ENCODE measurements at regions not wholly inside any gene's neighbourhood (a gene's known extent, or its start where the extent isn't known, plus 50 kb on each side); places are given as distances from the start of the nearest gene placed in this dataset.
A peak's percentile ranks its signal among the peaks of the same experiment; 100 is the strongest.

GRCh38 chr3:14300721-14301399 is 101.5 kb upstream of the SLC6A6 start:
- H3K4me2 ChIP-seq (ENCODE audit: low read length), result no peak overlapping the region
- peaks cover 2% of the 10 kb centered on the region for H3K4me1 ChIP-seq (ENCODE audit: control insufficient read depth, low read depth, low read length)
- no peak overlapping the region for H4K8ac ChIP-seq (ENCODE audit: low read depth, low read length)
- no peak overlapping the region for H2AK5ac ChIP-seq (ENCODE audit: low read length)
- H3K27me3 ChIP-seq (ENCODE audit: insufficient read depth, low read length, poor library complexity), result no peaks in the 10 kb centered on the region
- H2BK120ac ChIP-seq (ENCODE audit: low read depth, low read length), result no peak overlapping the region
- no CpG with 5 or more reads among the region's 11 CpGs for WGBS (ENCODE audit: extremely low coverage, insufficient coverage, low lambda C conversion rate)
- no peak overlapping the region for H3K23ac ChIP-seq (ENCODE audit: low read length)
- H2BK15ac ChIP-seq (replicated peaks; ENCODE audit: low read depth), result no peak overlapping the region
- no peak overlapping the region for H3K56ac ChIP-seq (ENCODE audit: low read length)
- H4K5ac ChIP-seq (ENCODE audit: low read length), result no peak overlapping the region
- no peak overlapping the region for H3K4ac ChIP-seq (ENCODE audit: low read depth, low read length)
- no peak overlapping the region for H3K4me3 ChIP-seq (ENCODE audit: low read length)
- H3K79me2 ChIP-seq (ENCODE audit: control insufficient read depth, insufficient read depth, low read length), result no peaks in the 10 kb centered on the region
- no peak overlapping the region for H3K9ac ChIP-seq (ENCODE audit: low read length)
- no peaks in the 10 kb centered on the region for H3K36me3 ChIP-seq (ENCODE audit: control insufficient read depth, insufficient read depth, low read length)
- DNase-seq, result no peak
- no peaks in the 10 kb centered on the region for H3K79me1 ChIP-seq (ENCODE audit: low read length)
- H3K18ac ChIP-seq (ENCODE audit: low read length), result no peak overlapping the region
- H2BK5ac ChIP-seq (ENCODE audit: low read length), result no peak overlapping the region
- no peak overlapping the region for H3K27ac ChIP-seq (ENCODE audit: low read depth, low read length)

DNA sequence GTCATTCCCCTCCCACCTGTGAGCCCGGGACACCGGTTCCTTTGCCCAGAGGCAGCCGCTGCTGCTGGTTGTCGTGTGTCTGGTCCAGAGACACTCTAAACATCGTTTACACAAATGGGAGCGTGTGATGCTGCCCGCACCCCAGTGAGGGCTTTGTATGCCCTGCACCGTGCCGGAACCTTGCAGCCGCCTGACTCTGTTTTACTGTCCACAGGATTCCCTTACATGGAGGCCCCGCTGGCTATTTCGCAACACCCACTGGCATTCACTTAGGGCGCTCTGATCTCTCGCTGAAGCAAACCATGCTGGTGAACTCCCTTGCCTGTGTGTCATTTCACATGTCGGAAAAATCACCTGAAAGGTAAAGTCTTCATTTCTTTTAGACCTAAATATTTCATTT is 100.8 kb upstream of the SLC6A6 start:
- no peak overlapping the region for H4K8ac ChIP-seq (ENCODE audit: low read depth, low read length)

GRCh38 chr3:14303336-14304100 is 98.9 kb upstream of the SLC6A6 start:
- no peak overlapping the region for H2BK5ac ChIP-seq (ENCODE audit: low read length)
- no peak overlapping the region for H3K27ac ChIP-seq (ENCODE audit: low read depth, low read length)
- no peak overlapping the region for H3K56ac ChIP-seq (ENCODE audit: low read length)
- no peaks in the 10 kb centered on the region for H3K36me3 ChIP-seq (ENCODE audit: control insufficient read depth, insufficient read depth, low read length)
- no peak overlapping the region for H3K9ac ChIP-seq (ENCODE audit: low read length)
- H3K4me1 ChIP-seq (ENCODE audit: control insufficient read depth, low read depth, low read length), result no peaks in the 10 kb centered on the region
- no peak overlapping the region for H2BK15ac ChIP-seq (replicated peaks; ENCODE audit: low read depth)
- no peak overlapping the region for H4K8ac ChIP-seq (ENCODE audit: low read depth, low read length)
- no peaks in the 10 kb centered on the region for H3K79me2 ChIP-seq (ENCODE audit: control insufficient read depth, insufficient read depth, low read length)
- H3K4ac ChIP-seq (ENCODE audit: low read depth, low read length), result no peak overlapping the region
- DNase-seq, result no peak
- H3K27me3 ChIP-seq (ENCODE audit: insufficient read depth, low read length, poor library complexity), result no peaks in the 10 kb centered on the region
- no peak overlapping the region for H3K4me2 ChIP-seq (ENCODE audit: low read length)
- no peak overlapping the region for H2AK5ac ChIP-seq (ENCODE audit: low read length)
- H2BK120ac ChIP-seq (ENCODE audit: low read depth, low read length), result no peak overlapping the region
- H3K79me1 ChIP-seq (ENCODE audit: low read length), result no peaks in the 10 kb centered on the region
- WGBS (ENCODE audit: extremely low coverage, insufficient coverage, low lambda C conversion rate), result no CpG with 5 or more reads among the region's 7 CpGs
- H4K5ac ChIP-seq (ENCODE audit: low read length), result no peak overlapping the region
- no peak overlapping the region for H3K18ac ChIP-seq (ENCODE audit: low read length)
- H3K23ac ChIP-seq (ENCODE audit: low read length), result no peak overlapping the region
- no peak overlapping the region for H3K4me3 ChIP-seq (ENCODE audit: low read length)

More for the DNA sequence above, 100.8 kb upstream of the SLC6A6 start:
- Histone ChIP-seq H3K79me1 (ENCODE audit: low read length) (no peaks in the 10 kb centered on the region), H3K23ac (ENCODE audit: low read length) (no peak overlapping the region), H3K9ac (ENCODE audit: low read length) (no peak overlapping the region), H4K5ac (ENCODE audit: low read length) (no peak overlapping the region), H3K27ac (ENCODE audit: low read depth, low read length) (no peak overlapping the region), H3K27me3 (ENCODE audit: insufficient read depth, low read length, poor library complexity) (no peaks in the 10 kb centered on the region), H3K4me2 (ENCODE audit: low read length) (no peak overlapping the region), H3K4me1 (ENCODE audit: control insufficient read depth, low read depth, low read length) (peaks cover 2% of the 10 kb centered on the region), H3K18ac (ENCODE audit: low read length) (no peak overlapping the region), H2BK5ac (ENCODE audit: low read length) (no peak overlapping the region), H3K4ac (ENCODE audit: low read depth, low read length) (no peak overlapping the region), H3K36me3 (ENCODE audit: control insufficient read depth, insufficient read depth, low read length) (no peaks in the 10 kb centered on the region), H3K4me3 (ENCODE audit: low read length) (no peak overlapping the region), H2AK5ac (ENCODE audit: low read length) (no peak overlapping the region), H2BK120ac (ENCODE audit: low read depth, low read length) (no peak overlapping the region), H3K56ac (ENCODE audit: low read length) (no peak overlapping the region), H3K79me2 (ENCODE audit: control insufficient read depth, insufficient read depth, low read length) (no peaks in the 10 kb centered on the region), H2BK15ac (replicated peaks; ENCODE audit: low read depth) (no peak overlapping the region)
- DNase-seq, result no peak
- WGBS (ENCODE audit: extremely low coverage, insufficient coverage, low lambda C conversion rate), result no CpG with 5 or more reads among the region's 15 CpGs

- Histone ChIP-seq H3K23ac (ENCODE audit: low read length) (no peak overlapping the region), H3K56ac (ENCODE audit: low read length) (peak overlapping the region; percentile 15), H4K5ac (ENCODE audit: low read length) (no peak overlapping the region), H3K4me1 (ENCODE audit: control insufficient read depth, low read depth, low read length) (no peaks in the 10 kb centered on the region), H4K8ac (ENCODE audit: low read depth, low read length) (no peak overlapping the region), H2BK15ac (replicated peaks; ENCODE audit: low read depth) (no peak overlapping the region), H3K79me1 (ENCODE audit: low read length) (no peaks in the 10 kb centered on the region), H3K79me2 (ENCODE audit: control insufficient read depth, insufficient read depth, low read length) (no peaks in the 10 kb centered on the region), H3K27ac (ENCODE audit: low read depth, low read length) (no peak overlapping the region), H3K9ac (ENCODE audit: low read length) (no peak overlapping the region), H2BK120ac (ENCODE audit: low read depth, low read length) (no peak overlapping the region), H3K4ac (ENCODE audit: low read depth, low read length) (no peak overlapping the region), H3K27me3 (ENCODE audit: insufficient read depth, low read length, poor library complexity) (no peaks in the 10 kb centered on the region), H2BK5ac (ENCODE audit: low read length) (no peak overlapping the region), H3K4me3 (ENCODE audit: low read length) (no peak overlapping the region), H3K18ac (ENCODE audit: low read length) (no peak overlapping the region), H3K36me3 (ENCODE audit: control insufficient read depth, insufficient read depth, low read length) (no peaks in the 10 kb centered on the region), H2AK5ac (ENCODE audit: low read length) (no peak overlapping the region), H3K4me2 (ENCODE audit: low read length) (no peak overlapping the region)
- no CpG with 5 or more reads among the region's 9 CpGs for WGBS (ENCODE audit: extremely low coverage, insufficient coverage, low lambda C conversion rate)
- no peak for DNase-seq
Measured at GRCh38 chr3:14304101-14305045, 98.0 kb upstream of the SLC6A6 start.

DNA sequence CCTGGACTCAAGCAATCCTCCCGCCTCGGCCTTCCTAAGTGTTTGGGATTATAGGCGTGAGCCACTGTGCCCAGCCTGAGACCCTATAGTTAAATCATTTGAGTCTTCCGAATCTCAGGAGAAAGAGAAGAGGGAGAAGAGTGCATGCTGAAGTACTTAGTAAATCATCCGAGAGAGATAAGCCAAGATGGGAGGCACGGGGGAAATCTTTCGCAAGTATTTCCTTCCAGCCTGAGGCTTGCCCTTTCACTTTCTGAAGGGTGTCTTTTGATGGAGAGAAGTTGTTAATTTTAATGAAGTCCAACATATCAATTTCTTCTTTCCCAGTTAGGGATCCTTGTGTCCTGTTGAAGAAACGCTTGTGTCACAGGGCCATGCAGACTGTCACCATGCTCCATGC is 97.1 kb upstream of the SLC6A6 start:
- Histone ChIP-seq H3K27me3 (ENCODE audit: insufficient read depth, low read length, poor library complexity) (no peaks in the 10 kb centered on the region), H2BK120ac (ENCODE audit: low read depth, low read length) (no peak overlapping the region), H3K4me1 (ENCODE audit: control insufficient read depth, low read depth, low read length) (no peaks in the 10 kb centered on the region)

More for the DNA sequence above, 97.1 kb upstream of the SLC6A6 start:
- Histone ChIP-seq H3K23ac (ENCODE audit: low read length) (no peak overlapping the region), H3K18ac (ENCODE audit: low read length) (no peak overlapping the region), H3K4me2 (ENCODE audit: low read length) (no peak overlapping the region), H3K27ac (ENCODE audit: low read depth, low read length) (no peak overlapping the region), H2BK5ac (ENCODE audit: low read length) (no peak overlapping the region), H2AK5ac (ENCODE audit: low read length) (no peak overlapping the region), H2BK15ac (replicated peaks; ENCODE audit: low read depth) (no peak overlapping the region), H4K5ac (ENCODE audit: low read length) (no peak overlapping the region), H4K8ac (ENCODE audit: low read depth, low read length) (no peak overlapping the region), H3K56ac (ENCODE audit: low read length) (no peak overlapping the region), H3K79me1 (ENCODE audit: low read length) (no peaks in the 10 kb centered on the region), H3K79me2 (ENCODE audit: control insufficient read depth, insufficient read depth, low read length) (no peaks in the 10 kb centered on the region), H3K9ac (ENCODE audit: low read length) (no peak overlapping the region), H3K4ac (ENCODE audit: low read depth, low read length) (no peak overlapping the region), H3K4me3 (ENCODE audit: low read length) (no peak overlapping the region), H3K36me3 (ENCODE audit: control insufficient read depth, insufficient read depth, low read length) (no peaks in the 10 kb centered on the region)
- no CpG with 5 or more reads among the region's 8 CpGs for WGBS (ENCODE audit: extremely low coverage, insufficient coverage, low lambda C conversion rate)
- no peak for DNase-seq
